ENCODE measurements at regions not wholly inside any gene's neighbourhood (a gene's known extent, or its start where the extent isn't known, plus 50 kb on each side); places are given as distances from the start of the nearest gene placed in this dataset.

DNA sequence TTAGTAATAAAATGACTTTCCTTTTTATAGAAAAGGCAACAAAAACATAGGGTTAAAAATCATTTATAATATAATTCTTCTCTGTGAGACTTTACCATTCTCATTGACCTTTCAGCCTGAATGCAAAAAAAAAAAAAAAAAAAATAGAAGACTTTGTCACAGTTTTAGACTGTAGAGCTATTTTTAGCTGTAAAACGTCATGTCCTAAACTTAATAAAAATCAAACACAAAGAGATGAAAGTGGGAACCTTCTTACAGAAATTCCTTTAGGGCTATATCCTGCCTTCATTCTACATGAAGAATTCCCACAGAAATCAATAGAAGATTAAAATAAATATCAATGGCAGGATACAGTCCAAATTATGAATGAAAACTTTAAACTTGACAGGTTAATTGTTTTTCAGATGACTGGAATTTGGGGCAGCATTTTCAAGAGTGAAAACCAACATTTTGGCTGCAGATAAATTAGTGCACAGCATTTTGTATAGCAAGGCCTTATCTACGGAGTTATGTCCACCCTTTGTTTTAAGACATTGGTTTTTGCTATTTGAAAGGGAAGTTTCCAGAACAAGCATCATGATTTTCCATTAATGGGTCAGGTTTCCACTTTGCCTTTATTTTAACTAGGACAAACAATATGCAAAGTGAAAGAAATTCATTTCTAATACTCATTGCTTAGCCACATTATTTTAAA lies 219.5 kb downstream of the SPCS3 start:
- TF ChIP-seq, protein P1, sequence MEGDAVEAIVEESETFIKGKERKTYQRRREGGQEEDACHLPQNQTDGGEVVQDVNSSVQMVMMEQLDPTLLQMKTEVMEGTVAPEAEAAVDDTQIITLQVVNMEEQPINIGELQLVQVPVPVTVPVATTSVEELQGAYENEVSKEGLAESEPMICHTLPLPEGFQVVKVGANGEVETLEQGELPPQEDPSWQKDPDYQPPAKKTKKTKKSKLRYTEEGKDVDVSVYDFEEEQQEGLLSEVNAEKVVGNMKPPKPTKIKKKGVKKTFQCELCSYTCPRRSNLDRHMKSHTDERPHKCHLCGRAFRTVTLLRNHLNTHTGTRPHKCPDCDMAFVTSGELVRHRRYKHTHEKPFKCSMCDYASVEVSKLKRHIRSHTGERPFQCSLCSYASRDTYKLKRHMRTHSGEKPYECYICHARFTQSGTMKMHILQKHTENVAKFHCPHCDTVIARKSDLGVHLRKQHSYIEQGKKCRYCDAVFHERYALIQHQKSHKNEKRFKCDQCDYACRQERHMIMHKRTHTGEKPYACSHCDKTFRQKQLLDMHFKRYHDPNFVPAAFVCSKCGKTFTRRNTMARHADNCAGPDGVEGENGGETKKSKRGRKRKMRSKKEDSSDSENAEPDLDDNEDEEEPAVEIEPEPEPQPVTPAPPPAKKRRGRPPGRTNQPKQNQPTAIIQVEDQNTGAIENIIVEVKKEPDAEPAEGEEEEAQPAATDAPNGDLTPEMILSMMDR (IDR thresholded peaks at IDR 0.05; ENCODE audit: borderline replicate concordance, extremely low read depth, low read length, poor library complexity, severe bottlenecking) = no peak
- TF ChIP-seq EZH2 (IDR thresholded peaks at IDR 0.05; ENCODE audit: borderline replicate concordance, low read depth, low read length, severe bottlenecking) = no peak

Measured in DND-41 (cell line).